ENCODE measurements at regions not wholly inside any gene's neighbourhood (a gene's known extent, or its start where the extent isn't known, plus 50 kb on each side); places are given as distances from the start of the nearest gene placed in this dataset.

- intact Hi-C loops (cut with DNase I; ENCODE audit: low total_unique reads) = no loop called here
- TF ChIP-seq POLR2A (IDR thresholded peaks at IDR 0.05) (no peak), CTCF (IDR thresholded peaks at IDR 0.05 in 8 of 11, conservative IDR thresholded peaks at IDR 0.05 in 3 of 11) (no peak), POLR2AphosphoS5 (IDR thresholded peaks at IDR 0.05) (no peak)
- no peaks in the 10 kb centered on the region for H3K4me1 ChIP-seq
- H3K9me3 ChIP-seq = no peaks in the 10 kb centered on the region
- H3K36me3 ChIP-seq = no peaks in the 10 kb centered on the region
- 41 to 67% (median 52%) methylated on average over 1 of the region's 1 CpG for WGBS, 5 donors
- no peaks in the 10 kb centered on the region for H3K27me3 ChIP-seq (replicated peaks in 1 of 7)
- no peak overlapping the region for H3K27ac ChIP-seq
- DNase-seq = no peak
- H3K4me3 ChIP-seq = no peak overlapping the region
Observed at GRCh38 chr10:108765794-108766193, 1157.5 kb downstream of the XPNPEP1 start.

- Histone ChIP-seq H3K4me3 (no peak overlapping the region), H3K36me3 (no peaks in the 10 kb centered on the region), H3K9me3 (no peaks in the 10 kb centered on the region), H3K27ac (no peak overlapping the region), H3K27me3 (replicated peaks in 1 of 7) (no peaks in the 10 kb centered on the region), H3K4me1 (no peaks in the 10 kb centered on the region)
- intact Hi-C loops (cut with DNase I; ENCODE audit: low total_unique reads) = no loop called here
- 55 to 82% (median 58%) methylated on average over 1 of the region's 1 CpG for WGBS, 5 donors
- TF ChIP-seq CTCF (IDR thresholded peaks at IDR 0.05 in 8 of 11, conservative IDR thresholded peaks at IDR 0.05 in 3 of 11) = no peak
- no peak for TF ChIP-seq POLR2A (IDR thresholded peaks at IDR 0.05)
- TF ChIP-seq POLR2AphosphoS5 (IDR thresholded peaks at IDR 0.05) = no peak
- no peak for DNase-seq
Observed at GRCh38 chr10:108757946-108758345, 1165.4 kb downstream of the XPNPEP1 start.

GRCh38 chr10:108755646-108756045 is 1167.7 kb downstream of the XPNPEP1 start:
- Histone ChIP-seq H3K27me3 (replicated peaks in 1 of 7) (no peaks in the 10 kb centered on the region), H3K9me3 (no peaks in the 10 kb centered on the region), H3K36me3 (no peaks in the 10 kb centered on the region), H3K4me3 (no peak overlapping the region), H3K27ac (no peak overlapping the region), H3K4me1 (no peaks in the 10 kb centered on the region)
- 83 to 94% (median 91%) methylated on average over 1 of the region's 1 CpG for whole genome bisulfite sequencing, 5 donors
- intact Hi-C loops (cut with DNase I; ENCODE audit: low total_unique reads) = no loop called here
- DNase-seq = no peak
- TF ChIP-seq CTCF (IDR thresholded peaks at IDR 0.05 in 8 of 11, conservative IDR thresholded peaks at IDR 0.05 in 3 of 11) = no peak
- TF ChIP-seq POLR2AphosphoS5 (IDR thresholded peaks at IDR 0.05) = no peak
- no peak for TF ChIP-seq POLR2A (IDR thresholded peaks at IDR 0.05)

GRCh38 chr10:108753326-108753725 is 1170.0 kb downstream of the XPNPEP1 start:
- no peak overlapping the region for H3K27ac ChIP-seq
- WGBS, 5 donors = 30 to 59% (median 45%) methylated on average over 2 of the region's 2 CpGs
- H3K4me1 ChIP-seq = no peaks in the 10 kb centered on the region
- DNase-seq = no peak
- H3K9me3 ChIP-seq = no peaks in the 10 kb centered on the region
- no peak overlapping the region for H3K4me3 ChIP-seq
- no peaks in the 10 kb centered on the region for H3K27me3 ChIP-seq (replicated peaks in 1 of 7)
- TF ChIP-seq POLR2A (IDR thresholded peaks at IDR 0.05) = no peak
- no peak for TF ChIP-seq CTCF (IDR thresholded peaks at IDR 0.05 in 8 of 11, conservative IDR thresholded peaks at IDR 0.05 in 3 of 11)
- no peak for TF ChIP-seq POLR2AphosphoS5 (IDR thresholded peaks at IDR 0.05)
- intact Hi-C loops (cut with DNase I; ENCODE audit: low total_unique reads) = no loop called here
- H3K36me3 ChIP-seq = no peaks in the 10 kb centered on the region

All from spleen (tissue), 11 donors.